WTC11 (cell line): ENCODE measurements at regions not wholly inside any gene's neighbourhood (a gene's known extent, or its start where the extent isn't known, plus 50 kb on each side); places are given as distances from the start of the nearest gene placed in this dataset.

ENCODE experiments used
- ATAC-seq: fragments of 200-7000 bp; cut with Tn5 transposase; 2 replicates; pipeline ENCODE4 v1.10.0; 2021; ENCODE audit warnings: mild to moderate bottlenecking, moderate library complexity
- CTCF ChIA-PET: fragments of 300-600 bp; sonication (Branson Sonifier 250); formaldehyde crosslinking; loops from one replicate; lab custom pipeline; 2021; ENCODE audit warnings: antibody characterized with exemption; lab: Charles Lee
- POLR2A ChIA-PET: fragments of 350-600 bp; sonication (Branson Sonifier 250); formaldehyde crosslinking; loops from one replicate; lab custom pipeline; 2021; ENCODE audit warnings: antibody characterized with exemption; lab: Charles Lee
- DNase-seq: peaks from one replicate; pipeline ENCODE4 v3.0.0; 2021; ENCODE audit warnings: low spot score
- H3K27ac Mint-ChIP-seq: 2 replicates; pipeline ENCODE4 v1.8.0; 2021; ENCODE audit warnings: mixed read lengths
- H3K27me3 Mint-ChIP-seq: 2 replicates; pipeline ENCODE4 v1.8.0; 2021; ENCODE audit warnings: low read depth, mild to moderate bottlenecking, moderate library complexity, mixed read lengths
- H3K36me3 Mint-ChIP-seq: 2 replicates; pipeline ENCODE4 v1.8.0; 2021; ENCODE audit warnings: mixed read lengths
- H3K4me1 Mint-ChIP-seq: 2 replicates; pipeline ENCODE4 v1.8.0; 2022; ENCODE audit warnings: mixed read lengths
- H3K4me3 Mint-ChIP-seq: 2 replicates; pipeline ENCODE4 v1.8.0; 2021; ENCODE audit warnings: mild to moderate bottlenecking, moderate library complexity, mixed read lengths
- H3K9me3 Mint-ChIP-seq: 2 replicates; pipeline ENCODE4 v1.8.0; 2021; ENCODE audit warnings: mixed read lengths
- ARID4B ChIP-seq: sonication (generic); formaldehyde crosslinking; IDR thresholded peaks from 2 replicates; pipeline ENCODE4 v1.8.0; 2023; ENCODE audit warnings: missing genetic modification reagents, mild to moderate bottlenecking, borderline replicate concordance
- CREM ChIP-seq: sonication (generic); formaldehyde crosslinking; IDR thresholded peaks from 2 replicates; pipeline ENCODE4 v1.8.1; 2022; ENCODE audit warnings: mild to moderate bottlenecking, missing genetic modification reagents, moderate library complexity
- E2F1 ChIP-seq: sonication (generic); formaldehyde crosslinking; IDR thresholded peaks from 2 replicates; pipeline ENCODE4 v1.8.0; 2022; ENCODE audit warnings: mild to moderate bottlenecking, missing genetic modification reagents
- E2F4 ChIP-seq: sonication (generic); formaldehyde crosslinking; IDR thresholded peaks from 2 replicates; pipeline ENCODE4 v1.8.1; 2022; ENCODE audit warnings: low read depth, mild to moderate bottlenecking, moderate library complexity, missing genetic modification reagents, borderline replicate concordance
- FOXK1 ChIP-seq: sonication (generic); formaldehyde crosslinking; IDR thresholded peaks from 2 replicates; pipeline ENCODE4 v1.8.0; 2022; ENCODE audit warnings: mild to moderate bottlenecking, moderate library complexity, missing genetic modification reagents
- JUN ChIP-seq: sonication (generic); formaldehyde crosslinking; IDR thresholded peaks from 2 replicates; pipeline ENCODE4 v1.8.0; 2023; ENCODE audit warnings: mild to moderate bottlenecking, missing genetic modification reagents
- KAT7 ChIP-seq: sonication (generic); formaldehyde crosslinking; IDR thresholded peaks from 2 replicates; pipeline ENCODE4 v1.8.1; 2023; ENCODE audit warnings: missing genetic modification reagents, mild to moderate bottlenecking, borderline replicate concordance
- NR2C2 ChIP-seq: sonication (generic); formaldehyde crosslinking; IDR thresholded peaks from 2 replicates; pipeline ENCODE4 v1.8.0; 2022; ENCODE audit warnings: mild to moderate bottlenecking, missing genetic modification reagents
- SP1 ChIP-seq: sonication (generic); formaldehyde crosslinking; conservative IDR thresholded peaks from 2 replicates; pipeline ENCODE4 v1.8.1; 2022; ENCODE audit warnings: missing genetic modification reagents
- TEAD4 ChIP-seq: sonication (generic); formaldehyde crosslinking; IDR thresholded peaks from 2 replicates; pipeline ENCODE4 v1.8.0; 2022; ENCODE audit warnings: mild to moderate bottlenecking, missing genetic modification reagents
- USF1 ChIP-seq: sonication (generic); formaldehyde crosslinking; IDR thresholded peaks from 2 replicates; pipeline ENCODE4 v1.8.0; 2022; ENCODE audit warnings: mild to moderate bottlenecking, missing genetic modification reagents
- ZBTB43 ChIP-seq: sonication (generic); formaldehyde crosslinking; IDR thresholded peaks from 2 replicates; pipeline ENCODE4 v1.8.1; 2023; ENCODE audit warnings: mild to moderate bottlenecking, missing genetic modification reagents
- ZNF396 ChIP-seq: fragments of 250-450 bp; sonication (Bioruptor Pico); IDR thresholded peaks from 2 replicates; pipeline ENCODE4 v1.8.0; 2021; ENCODE audit warnings: mild to moderate bottlenecking, moderate library complexity, borderline replicate concordance
- ZNF425 ChIP-seq: fragments of 250-450 bp; sonication (Bioruptor Pico); conservative IDR thresholded peaks from 2 replicates; pipeline ENCODE4 v1.9.0; 2021; ENCODE audit warnings: mild to moderate bottlenecking
- ZNF532 ChIP-seq: fragments of 250-450 bp; sonication (Bioruptor Pico); IDR thresholded peaks from 2 replicates; pipeline ENCODE4 v1.9.0; 2021; ENCODE audit warnings: mild to moderate bottlenecking, borderline replicate concordance
- ZNF671 ChIP-seq: fragments of 250-450 bp; sonication (Bioruptor Pico); IDR thresholded peaks from 2 replicates; pipeline ENCODE4 v1.8.0; 2021; ENCODE audit warnings: mild to moderate bottlenecking
- ZSCAN18 ChIP-seq: fragments of 250-450 bp; sonication (Bioruptor Pico); IDR thresholded peaks from 2 replicates; pipeline ENCODE4 v2.1.2; 2022; ENCODE audit warnings: mild to moderate bottlenecking, moderate library complexity

- TF ChIP-seq ZNF532 (no peak), JUN (no peak), TEAD4 (CRISPR knock-in tag) (no peak), ZBTB43 (CRISPR knock-in tag) (no peak), KAT7 (CRISPR knock-in tag) (no peak), E2F1 (CRISPR knock-in tag) (no peak)
- TF ChIP-seq, all 79 proteins: peak for 0
Observed at GRCh38 chr10:129350690-129351089, 116.4 kb upstream of the MGMT start (continued).

GRCh38 chr10:129353101-129353500 lies 113.9 kb upstream of the MGMT start:
- Mint-ChIP-seq H3K4me3 (no peak overlapping the region), H3K27me3 (no peaks in the 10 kb centered on the region), H3K27ac (no peak overlapping the region), H3K9me3 (peaks cover 19% of the 10 kb centered on the region), H3K36me3 (peaks cover 16% of the 10 kb centered on the region), H3K4me1 (no peaks in the 10 kb centered on the region)
- ATAC-seq (no peak), DNase-seq (no peak)
- CTCF ChIA-PET: interaction anchor here (0.7 kb wide), 1 partner anchor 619 kb away, joined by 3 read pairs; no protein-coding TSS in a partner anchor
- POLR2A ChIA-PET: no interaction called here
- no peak for TF ChIP-seq E2F4 (CRISPR knock-in tag)
- TF ChIP-seq ZSCAN18 (CRISPR knock-in tag): no peak
- TF ChIP-seq ZNF396 (CRISPR knock-in tag): no peak
- no peak for TF ChIP-seq CREM (CRISPR knock-in tag)
- no peak for TF ChIP-seq ARID4B (CRISPR knock-in tag)
- no peak for TF ChIP-seq FOXK1 (CRISPR knock-in tag)
- TF ChIP-seq USF1 (CRISPR knock-in tag): no peak
- TF ChIP-seq KAT7 (CRISPR knock-in tag): no peak
- TF ChIP-seq SP1 (CRISPR knock-in tag): no peak
- no peak for TF ChIP-seq ZNF671 (CRISPR knock-in tag)
- no peak for TF ChIP-seq NR2C2 (CRISPR knock-in tag)
- TF ChIP-seq ZNF425: no peak
